OCI-M2 (cell line): ENCODE measurements at regions not wholly inside any gene's neighbourhood (a gene's known extent, or its start where the extent isn't known, plus 50 kb on each side); places are given as distances from the start of the nearest gene placed in this dataset.

ENCODE experiments used
- DNase-seq: peaks from one replicate; lab custom pipeline; 2025; ENCODE audit not compliant: unreplicated experiment; lab: John Stamatoyannopoulos, UW

DNA sequence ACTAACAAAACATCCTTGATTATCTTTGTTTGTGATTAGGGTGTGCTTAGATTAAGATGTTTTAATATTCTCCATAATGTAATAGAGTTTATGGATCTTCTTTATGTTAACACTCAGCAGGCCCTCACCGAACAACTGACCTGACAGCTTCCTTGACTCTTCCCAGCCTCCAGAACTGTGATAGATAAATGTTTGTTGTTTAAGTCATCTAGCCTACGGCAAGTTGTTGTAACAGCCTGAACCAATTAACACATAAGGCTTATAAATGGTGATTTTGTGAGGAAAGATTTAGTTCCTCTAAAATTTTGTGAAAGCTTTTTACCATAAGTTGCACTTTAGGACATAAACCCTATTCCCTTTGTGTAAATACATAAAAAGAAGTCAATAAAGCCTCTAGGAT, 156.5 kb upstream of the DCN start:
- DNase-seq = no peak

DNA sequence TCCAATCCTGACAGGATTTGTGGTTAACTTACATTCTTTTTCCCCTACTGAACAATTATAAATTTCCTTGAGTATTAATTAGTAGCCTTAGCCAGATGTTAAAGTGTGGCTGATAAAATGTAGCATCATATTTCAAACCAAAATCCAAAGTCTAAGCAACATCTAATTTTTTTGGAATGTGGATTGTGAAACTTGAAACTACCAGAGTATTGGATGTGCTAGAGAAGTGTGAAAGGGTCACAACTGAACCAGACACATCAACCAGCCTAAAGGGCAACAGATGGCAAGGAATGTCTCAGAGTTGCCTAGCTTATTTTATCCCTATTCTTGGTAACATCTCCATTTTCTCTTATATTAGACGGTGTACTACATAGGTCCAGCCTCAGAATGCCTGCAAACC, 153.1 kb upstream of the DCN start:
- no peak for DNase-seq

DNA sequence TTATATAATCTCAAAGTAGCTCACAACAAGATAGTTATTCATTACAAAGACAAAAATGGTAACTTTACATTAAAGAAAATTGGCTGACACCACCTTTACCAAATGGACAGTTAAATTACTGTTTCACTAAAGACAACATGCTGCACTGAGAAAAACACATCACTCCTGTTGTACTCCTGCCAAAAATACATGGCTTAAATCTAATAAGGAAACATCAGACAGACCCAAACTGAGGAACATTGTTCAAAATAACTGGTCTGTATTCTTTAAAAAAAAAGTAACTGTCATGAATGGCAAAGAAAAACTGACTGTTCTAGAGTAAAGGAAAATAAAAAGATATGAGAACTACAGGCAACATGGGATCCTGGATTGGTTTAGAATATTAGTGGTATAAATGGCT, 151.3 kb upstream of the DCN start:
- no peak for DNase-seq

DNA sequence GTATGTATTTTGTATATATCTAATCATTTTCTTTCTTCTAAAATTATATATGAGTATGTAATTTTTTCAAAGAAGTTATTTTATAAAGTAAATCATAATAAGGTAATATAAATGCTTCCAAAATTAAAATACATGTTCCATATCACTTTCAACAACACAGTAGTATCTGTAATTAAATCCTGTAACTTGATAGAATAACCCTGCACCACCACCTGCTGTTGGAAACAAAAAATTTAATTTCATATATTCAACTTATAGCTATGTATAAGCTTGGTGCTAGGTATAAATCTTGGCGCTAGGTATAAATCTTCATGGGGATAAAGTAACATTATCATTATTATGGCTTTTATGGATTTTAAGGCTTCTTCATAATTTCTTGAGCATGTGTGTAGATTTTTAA, 149.7 kb upstream of the DCN start:
- no peak for DNase-seq

DNA sequence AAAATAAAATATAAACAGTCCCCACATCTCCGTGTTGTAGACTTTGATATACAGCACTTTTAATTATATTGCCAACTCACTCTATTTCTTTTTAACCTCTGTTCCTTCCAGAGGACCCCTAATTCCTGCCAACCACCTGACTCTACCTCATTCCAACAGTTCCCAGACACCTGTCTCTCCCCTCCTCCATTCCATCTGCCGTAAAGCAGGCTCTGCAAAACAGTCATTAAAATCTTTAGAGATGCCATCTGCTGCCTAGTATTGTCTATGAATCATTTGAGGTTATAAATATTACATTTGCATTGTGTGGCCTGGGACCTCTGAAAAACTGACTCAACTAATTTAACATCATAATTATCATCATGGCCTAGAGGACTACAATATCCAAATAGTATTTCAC, 148.8 kb upstream of the DCN start:
- no peak for DNase-seq

DNA sequence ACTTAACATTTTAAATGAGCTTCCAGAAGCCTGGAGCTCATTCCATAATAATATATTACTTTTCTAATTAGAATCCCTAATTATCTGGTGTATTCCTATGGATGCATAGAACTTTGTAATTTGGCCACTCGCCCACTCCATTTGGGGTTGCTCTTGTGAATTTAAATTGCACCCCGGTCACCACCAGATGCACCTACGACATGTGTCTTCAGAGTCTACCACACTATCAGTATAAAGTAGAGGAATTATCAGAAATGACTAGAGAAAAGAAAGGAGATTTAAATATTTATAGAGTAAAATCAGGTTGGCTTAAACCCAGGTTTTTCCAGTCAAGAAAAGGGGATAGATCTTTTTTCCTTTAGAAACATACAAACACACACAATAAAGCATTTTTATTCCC, 145.8 kb upstream of the DCN start:
- DNase-seq = no peak

DNA sequence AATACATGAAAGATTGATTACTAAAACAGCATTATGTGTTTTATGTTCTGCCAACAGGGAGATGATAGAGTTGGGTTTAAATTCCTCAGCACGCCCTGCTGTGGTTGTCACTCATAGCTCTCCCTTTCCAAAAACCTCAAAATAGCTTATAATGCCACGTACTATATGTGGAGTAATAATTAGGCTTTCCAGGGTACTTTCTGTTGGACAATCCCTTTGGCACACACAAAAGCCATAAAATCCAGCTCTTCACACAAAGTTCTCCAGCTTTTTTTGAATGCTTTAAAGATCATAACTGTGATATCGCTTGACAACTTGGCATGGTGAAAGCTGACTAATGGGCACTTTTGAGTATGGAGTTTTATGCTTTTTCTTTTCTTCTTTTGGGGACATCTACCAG, 145.3 kb upstream of the DCN start:
- no peak for DNase-seq

DNA sequence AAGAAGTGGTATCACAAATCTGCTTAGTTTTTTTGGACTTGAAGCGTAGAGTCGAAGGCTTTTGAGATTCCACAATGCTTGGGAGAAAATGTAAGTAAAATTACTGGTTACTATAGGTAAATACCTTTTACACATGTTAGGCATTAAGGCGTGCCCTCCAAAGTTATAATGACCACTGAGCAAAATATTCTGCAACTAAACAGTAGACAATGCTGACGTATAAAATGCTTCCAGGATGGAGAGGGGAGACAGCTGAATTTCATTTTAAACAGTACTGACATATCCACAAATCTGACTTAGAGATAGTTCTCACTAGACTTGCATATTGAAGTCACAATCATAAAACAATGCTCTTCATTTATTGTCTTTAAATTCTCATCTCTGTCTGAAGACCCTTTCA, 144.5 kb upstream of the DCN start:
- DNase-seq = no peak

DNA sequence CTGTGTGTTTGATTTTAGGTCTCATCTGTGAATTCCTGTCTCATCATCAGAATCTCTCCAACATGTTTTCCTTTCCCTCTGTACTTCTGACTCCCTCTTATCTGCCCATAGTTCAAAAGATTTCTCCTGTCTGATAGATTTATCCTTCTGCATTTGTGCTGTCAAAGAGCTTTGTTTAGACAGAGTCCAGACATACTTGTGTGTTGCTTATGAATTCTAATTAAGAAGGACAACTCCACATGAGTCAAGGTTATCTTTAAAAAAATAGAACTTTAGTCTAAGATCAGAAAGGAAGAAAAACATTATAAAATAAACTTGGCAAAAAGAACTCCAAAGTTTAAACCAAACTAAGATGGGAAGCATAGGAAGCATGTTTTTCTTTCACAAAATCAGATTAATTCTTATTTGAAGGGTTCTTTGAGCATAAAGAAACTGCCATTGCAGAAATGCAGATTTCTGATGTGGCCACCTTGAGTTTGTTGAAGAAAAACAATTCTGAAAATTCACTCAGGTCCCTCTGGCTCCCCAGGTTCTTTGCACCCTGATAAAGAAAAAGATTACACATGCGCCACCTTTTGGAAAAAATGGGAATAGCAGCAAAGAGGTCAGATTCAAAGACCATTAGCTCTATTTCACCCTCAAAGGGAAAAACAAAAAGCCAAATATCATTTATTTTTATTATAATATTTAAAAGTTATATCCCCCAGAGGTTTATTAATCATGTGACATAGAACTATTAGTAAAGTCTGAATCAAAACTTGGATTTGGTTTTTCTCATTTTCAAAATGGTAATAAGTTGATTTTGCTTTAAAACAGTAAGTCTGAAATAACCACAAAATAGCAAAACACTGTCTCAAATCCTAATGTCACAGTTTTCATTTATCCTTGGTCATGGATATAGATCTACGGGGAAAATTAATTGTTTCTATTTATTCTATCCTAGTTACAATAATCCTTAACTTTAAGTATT, 143.7 kb upstream of the DCN start:
- DNase-seq = no peak

DNA sequence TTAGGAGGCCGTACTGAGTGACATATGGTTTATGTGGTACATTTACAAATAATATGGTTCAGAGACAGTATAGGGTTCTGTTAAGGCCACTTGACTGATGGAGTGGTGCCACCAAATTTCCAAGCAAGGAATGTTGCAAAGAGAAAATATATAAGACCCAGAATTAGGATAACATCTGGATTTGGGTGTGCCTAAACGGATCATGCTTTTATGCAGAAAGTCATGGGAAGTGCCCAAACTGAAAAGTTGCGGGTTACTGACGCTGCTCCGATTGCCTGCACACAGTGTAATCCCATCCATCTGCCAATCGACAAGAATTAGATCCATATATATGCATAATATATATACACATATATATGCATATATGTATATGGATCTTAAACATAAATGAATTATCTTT, 138.4 kb upstream of the DCN start:
- DNase-seq = no peak

DNA sequence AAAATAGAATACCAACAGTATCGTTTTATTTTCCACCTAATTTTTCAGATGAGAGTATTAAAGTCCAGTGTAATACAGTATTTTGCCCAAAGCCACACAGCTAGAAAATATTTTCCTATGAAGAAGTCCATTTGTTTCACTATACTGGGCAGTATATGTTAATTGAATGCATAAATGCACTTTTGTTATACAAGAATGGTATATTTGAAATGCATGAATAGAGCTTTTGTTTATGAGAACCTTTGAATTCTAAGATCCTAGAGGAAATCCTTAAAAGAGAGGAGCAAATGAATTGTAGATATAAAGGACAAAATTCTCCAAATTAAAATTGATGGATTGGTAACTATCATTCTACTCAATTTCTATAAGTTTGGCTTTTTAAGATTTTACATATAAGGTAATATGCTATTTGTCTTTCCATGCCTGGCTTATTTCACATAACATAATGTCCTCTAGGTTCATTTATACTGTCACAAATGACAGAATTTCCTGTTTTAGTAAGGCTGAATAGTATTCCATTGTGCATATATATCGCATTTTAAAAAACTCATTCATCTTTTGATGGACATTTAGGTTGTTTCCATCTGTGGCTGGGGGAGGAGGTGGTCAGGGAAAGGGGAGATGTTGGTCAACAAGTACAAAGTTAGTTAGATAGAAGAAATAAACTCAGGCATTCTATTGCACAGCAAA, 136.6 kb upstream of the DCN start:
- no peak for DNase-seq

DNA sequence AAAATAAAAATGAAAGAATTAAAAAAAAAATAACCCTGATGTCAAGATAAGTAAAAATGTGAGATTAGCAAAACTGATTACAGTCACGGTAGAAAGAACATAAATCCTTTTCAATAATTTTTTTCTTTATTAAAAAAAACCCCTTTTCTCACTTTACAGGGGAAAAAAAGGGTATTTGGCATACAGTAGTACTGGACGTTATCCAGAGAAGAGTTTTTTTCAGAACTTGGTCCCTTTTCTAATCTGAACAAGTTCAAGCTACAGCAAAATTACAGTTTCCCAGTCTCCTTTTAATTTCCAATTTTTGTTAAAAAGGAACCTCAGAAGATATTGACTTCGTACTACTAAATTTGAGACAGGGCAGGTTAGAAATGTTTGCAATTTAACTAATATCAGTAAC, 134.7 kb upstream of the DCN start:
- DNase-seq = no peak

DNA sequence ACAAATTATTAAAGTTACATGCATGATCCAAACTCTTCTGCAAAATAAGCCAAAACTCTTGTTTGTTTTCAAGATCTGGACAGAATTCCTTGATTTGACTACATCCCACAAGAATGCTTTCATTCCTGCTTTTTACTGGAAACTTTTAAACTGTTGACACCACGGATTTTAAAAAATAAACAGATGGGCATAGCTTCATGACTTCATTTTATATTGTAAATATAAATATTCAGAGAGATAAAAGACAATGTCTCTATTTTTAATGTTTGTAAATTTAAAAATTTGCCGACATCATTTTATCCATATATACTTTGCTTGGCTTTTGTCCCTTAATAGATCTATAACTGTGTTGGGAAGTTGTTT, 134.3 kb upstream of the DCN start:
- DNase-seq = no peak

DNA sequence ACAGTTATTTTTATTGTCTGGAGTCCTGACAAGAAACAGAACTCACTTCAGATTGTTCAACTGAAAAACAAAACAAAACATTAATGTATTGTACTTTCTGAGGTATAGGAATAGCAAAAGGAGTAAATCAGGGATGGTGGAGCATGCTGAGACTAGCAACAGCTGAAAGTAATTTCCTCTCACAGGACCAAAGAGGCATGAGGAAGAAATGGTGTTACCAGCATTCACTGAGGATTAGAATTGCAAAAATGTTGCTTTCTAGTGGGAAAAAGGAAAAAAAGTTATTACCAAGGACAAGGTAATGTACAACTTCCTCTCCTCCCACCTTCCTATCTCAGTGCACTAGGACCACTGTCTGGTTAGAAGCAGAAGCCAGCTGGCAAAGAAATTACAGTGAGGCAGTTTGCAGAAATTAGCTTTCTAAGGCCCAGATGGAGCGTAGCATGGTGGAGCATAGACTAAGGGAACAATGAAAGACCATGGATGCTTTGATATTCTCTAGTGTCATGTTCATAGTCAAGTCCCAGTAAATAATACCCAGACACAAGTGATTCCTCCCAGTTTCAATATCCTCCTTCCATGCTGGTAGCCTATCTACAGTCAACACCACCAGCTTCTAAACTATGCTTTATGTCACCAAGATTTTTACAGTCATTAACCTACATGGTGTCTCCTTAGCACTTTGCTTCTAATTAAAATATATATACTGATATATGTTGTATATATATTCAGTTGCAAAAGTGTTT, 133.7 kb upstream of the DCN start:
- DNase-seq = no peak

DNA sequence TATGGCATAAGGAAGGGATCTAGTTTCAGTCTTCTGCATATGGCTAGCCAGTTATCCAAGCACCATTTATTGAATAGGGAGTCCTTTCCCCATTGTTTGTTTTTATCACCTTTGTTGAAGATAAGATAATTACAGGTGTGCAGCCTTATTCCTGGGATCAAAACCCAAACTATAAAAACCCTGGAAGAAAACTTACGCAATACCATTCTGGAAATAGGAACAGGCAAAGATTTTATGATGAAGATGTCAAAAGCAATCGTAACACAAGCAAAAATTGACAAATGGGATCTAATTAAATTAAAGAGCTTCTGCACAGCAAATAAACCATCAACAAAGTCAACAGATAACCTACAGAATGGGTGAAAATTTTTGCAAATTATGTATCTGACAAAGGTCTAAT, 128.5 kb upstream of the DCN start:
- DNase-seq = no peak

DNA sequence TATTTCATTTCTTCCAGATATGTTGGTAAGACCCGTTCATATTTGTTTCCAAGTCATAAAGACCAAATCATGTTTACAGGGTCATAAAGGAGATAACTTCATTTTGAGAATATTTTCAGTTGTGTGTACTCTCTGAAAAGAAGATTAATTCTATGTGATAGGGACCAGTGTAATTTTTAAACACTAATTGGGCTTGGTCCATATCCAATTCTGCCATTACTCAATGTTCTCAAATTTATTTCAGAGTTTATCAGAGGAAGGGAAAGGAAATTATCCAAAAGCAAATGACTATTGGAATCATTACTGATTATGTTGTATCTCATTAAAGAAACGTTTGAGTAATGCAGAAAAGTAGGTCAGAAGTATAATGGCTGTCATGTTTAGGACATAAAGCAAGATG, 126.8 kb upstream of the DCN start:
- no peak for DNase-seq

DNA sequence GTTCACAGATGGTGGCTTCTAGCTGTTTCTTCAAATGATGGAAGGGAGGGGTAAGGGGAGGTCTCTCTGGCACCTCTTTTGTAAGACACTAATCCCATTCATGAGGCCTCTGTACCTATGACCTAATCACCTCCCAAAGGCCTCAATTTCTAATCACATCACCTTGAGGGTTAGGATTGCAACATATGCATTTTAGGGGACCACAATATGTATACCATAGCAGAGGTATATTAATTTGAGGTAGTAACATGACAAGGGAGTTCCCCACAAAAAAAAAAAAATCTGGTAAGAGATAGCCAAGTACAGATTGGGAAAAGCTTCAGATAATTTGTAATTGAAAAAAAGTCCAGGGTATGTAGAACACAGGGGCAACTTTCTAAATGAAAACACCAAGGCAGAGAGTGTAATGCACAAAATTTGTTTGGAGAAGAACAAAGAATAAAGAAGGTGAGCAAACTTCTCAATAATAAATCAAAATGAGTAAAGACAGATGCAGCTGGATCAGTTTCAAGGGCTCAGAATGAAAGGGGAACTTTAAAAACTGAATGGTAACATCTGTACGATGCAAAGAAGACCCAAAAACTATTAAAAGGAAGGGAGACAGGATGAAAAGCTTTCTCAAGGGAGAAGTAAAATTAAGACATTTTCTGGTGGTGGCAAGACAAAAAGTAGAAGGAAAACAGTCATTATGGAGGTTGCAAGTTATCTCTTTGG, 125.5 kb upstream of the DCN start:
- no peak for DNase-seq

DNA sequence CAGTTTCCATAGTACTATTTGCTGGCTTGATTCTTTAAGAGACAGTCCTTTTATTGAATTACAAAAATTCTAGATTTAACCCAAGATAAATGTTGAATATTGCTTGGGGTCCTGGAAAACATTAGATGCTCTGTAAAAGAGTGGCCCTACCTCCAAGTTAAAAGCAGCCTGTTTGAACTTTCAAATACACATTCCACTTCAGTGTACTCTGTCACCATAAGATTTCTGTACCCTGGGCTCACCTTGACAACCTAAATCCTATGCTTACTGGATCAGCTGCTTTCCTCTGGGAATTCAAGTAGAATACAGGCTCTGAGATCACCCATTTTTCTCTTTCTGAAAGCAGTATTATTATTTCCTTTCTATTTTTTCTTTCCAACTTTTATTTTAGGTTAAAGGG, 107.7 kb upstream of the DCN start:
- no peak for DNase-seq

DNA sequence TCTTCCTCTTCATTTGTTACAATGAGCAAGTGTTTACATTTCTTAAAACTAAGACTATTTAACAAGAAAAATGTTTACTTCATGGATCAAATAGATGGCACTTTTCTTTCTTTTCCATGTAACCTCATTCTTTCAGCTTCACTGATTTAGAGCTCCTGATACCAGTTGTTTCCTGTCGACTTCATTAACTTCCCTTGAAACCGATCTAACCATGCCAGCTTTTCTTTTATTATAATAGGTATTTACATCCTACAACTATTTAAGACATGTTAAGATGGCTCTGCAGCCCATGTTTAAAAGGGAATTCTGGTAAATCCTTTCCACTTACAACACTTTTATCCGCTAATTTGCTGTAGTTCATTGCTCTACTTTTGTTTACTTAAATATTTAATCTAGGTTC, 107.3 kb upstream of the DCN start:
- DNase-seq = no peak

DNA sequence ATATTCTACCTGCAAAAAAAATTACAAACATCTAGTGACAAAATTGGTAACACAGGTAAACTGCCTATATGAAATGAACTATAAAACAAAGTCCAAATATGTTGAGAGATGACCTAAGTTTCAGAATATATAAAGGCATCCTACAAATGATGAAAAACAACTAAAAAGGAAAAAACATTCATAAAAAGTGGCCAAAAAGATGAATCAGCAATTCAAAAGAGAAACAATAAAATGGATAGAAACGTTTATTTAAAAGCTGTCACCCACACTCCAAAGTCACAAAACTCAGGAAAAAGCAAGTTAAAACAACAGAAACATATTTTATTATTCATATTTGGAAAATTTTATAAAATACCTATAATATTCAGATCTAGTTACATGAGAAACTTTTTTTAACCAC, 106.5 kb upstream of the DCN start:
- DNase-seq = no peak

DNA sequence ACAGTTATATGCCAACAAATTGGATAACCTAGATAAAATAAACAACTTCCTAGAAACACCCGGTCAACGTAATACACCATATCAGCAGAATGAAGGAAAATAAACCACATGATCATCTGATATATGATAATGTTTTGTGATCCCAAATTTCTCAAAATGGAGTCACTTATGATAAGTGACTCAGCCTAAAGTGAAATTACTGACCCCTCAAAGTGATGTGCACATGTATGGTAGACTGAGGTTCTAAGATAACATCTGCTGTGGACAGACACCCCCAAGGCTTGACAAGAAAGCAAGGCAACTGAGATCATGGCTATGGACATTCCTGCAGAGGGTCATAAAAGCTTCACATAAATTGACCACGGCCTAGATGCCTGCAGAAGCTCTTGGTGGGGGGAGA, 105.1 kb upstream of the DCN start:
- no peak for DNase-seq
